Endothelial cell of umbilical vein (primary cell): ENCODE measurements at regions not wholly inside any gene's neighbourhood (a gene's known extent, or its start where the extent isn't known, plus 50 kb on each side); places are given as distances from the start of the nearest gene placed in this dataset.

Experiments used
- BruUV-seq: library from RNA; stranded (reverse); fragments of 400-500 nt; replicated peaks from 2 replicates; lab custom pipeline; 2021; lab: Mats Ljungman, UMichigan
- CTCF ChIA-PET: fragments of 300-600, 350-600 bp; sonication (Branson Sonifier 250); formaldehyde crosslinking; loops from one replicate; lab custom pipeline; 2021; ENCODE audit warnings: antibody characterized with exemption, inconsistent platforms; lab: Charles Lee
- POLR2A ChIA-PET: fragments of 300-600, 350-600 bp; sonication (Branson Sonifier 250); formaldehyde crosslinking; loops from one replicate; lab custom pipeline; 2021; ENCODE audit warnings: antibody characterized with exemption, inconsistent platforms; lab: Charles Lee
- DNase-seq: peaks from one replicate; pipeline ENCODE4 v3.0.0-alpha.2; 2011; ENCODE audit warnings: low read depth, low spot score
- FAIRE-seq: peaks from 2 replicates; lab custom pipeline; 2011; peaks lifted over from hg19 to GRCh38; lab: Jason Lieb, UNC
- H2AFZ ChIP-seq: 2 replicates; pipeline ENCODE4 v1.6.0; 2012; ENCODE audit warnings: low read depth, low read length, control low read depth, inconsistent platforms
- H3K27ac ChIP-seq: 2 replicates; pipeline ENCODE4 v1.5.1; 2011; ENCODE audit warnings: low read depth, mild to moderate bottlenecking, control low read depth, low read length, moderate library complexity; ENCODE audit not compliant: insufficient read depth
- H3K27me3 ChIP-seq, 2 experiments: 2 replicates each; pipeline versions ENCODE4 v1.6.0 to v1.6.1; 2011; ENCODE audit warnings: low read length in 2 of 2, mixed read lengths in 1 of 2; ENCODE audit not compliant: control insufficient read depth in 2 of 2, insufficient read depth in 2 of 2
- H3K36me3 ChIP-seq, 2 experiments: 2 replicates in 1 of 2; 3 replicates in 1 of 2; pipeline ENCODE4 v1.5.1; 2011; ENCODE audit warnings: low read length in 2 of 2, mild to moderate bottlenecking in 1 of 2, moderate library complexity in 1 of 2; ENCODE audit not compliant: control insufficient read depth in 2 of 2, insufficient read depth in 2 of 2; ENCODE audit errors: extremely low read depth in 1 of 2
- H3K4me1 ChIP-seq: 3 replicates; pipeline ENCODE4 v1.5.1; 2011; ENCODE audit warnings: mild to moderate bottlenecking, low read length; ENCODE audit not compliant: control insufficient read depth, insufficient read depth; ENCODE audit errors: extremely low read depth
- H3K4me2 ChIP-seq: 2 replicates; pipeline ENCODE4 v1.6.1; 2011; ENCODE audit warnings: low read length, control low read depth, mixed read lengths; ENCODE audit not compliant: insufficient read depth
- H3K4me3 ChIP-seq, 3 experiments: fragments of 200-600 bp in 1 of 3; sonication (generic), shearing (Covaris generic) in 1 of 3; replicated peaks in 1 of 3; 2 replicates each; pipeline ENCODE4 v1.5.1; 2011 to 2016; ENCODE audit warnings: control low read depth in 3 of 3, low read length in 3 of 3, mild to moderate bottlenecking in 2 of 3, inconsistent platforms in 1 of 3, low read depth in 1 of 3, moderate library complexity in 1 of 3; ENCODE audit not compliant: insufficient read depth in 1 of 3
- H3K79me2 ChIP-seq: 2 replicates; pipeline ENCODE4 v1.6.0; 2012; ENCODE audit warnings: low read length, inconsistent platforms; ENCODE audit not compliant: control insufficient read depth, insufficient read depth
- H3K9ac ChIP-seq: replicated peaks from 2 replicates; pipeline ENCODE3; 2011; ENCODE audit warnings: low read length, control low read depth; ENCODE audit not compliant: insufficient read depth; ENCODE audit errors: extremely low read depth
- H3K9me1 ChIP-seq: replicated peaks from 3 replicates; pipeline ENCODE4 v1.6.0; 2011; ENCODE audit warnings: mild to moderate bottlenecking, low read length; ENCODE audit not compliant: control insufficient read depth, insufficient read depth; ENCODE audit errors: extremely low read depth
- H3K9me3 ChIP-seq: replicated peaks from 2 replicates; pipeline ENCODE4 v1.5.1; 2012; ENCODE audit warnings: low read length, inconsistent platforms; ENCODE audit not compliant: control insufficient read depth, insufficient read depth
- H4K20me1 ChIP-seq: replicated peaks from 2 replicates; pipeline ENCODE3; 2011; ENCODE audit warnings: mild to moderate bottlenecking, low read length; ENCODE audit not compliant: control insufficient read depth, insufficient read depth; ENCODE audit errors: extremely low read depth
- EZH2 ChIP-seq: IDR thresholded peaks from 2 replicates; pipeline ENCODE4 v1.6.1; 2012; ENCODE audit warnings: borderline replicate concordance, low read depth, mild to moderate bottlenecking, moderate library complexity, low read length, inconsistent platforms; ENCODE audit not compliant: severe bottlenecking
- FOS ChIP-seq: IDR thresholded peaks from 2 replicates; pipeline ENCODE4 v1.6.1; 2011; ENCODE audit warnings: mild to moderate bottlenecking, low read length, moderate library complexity, borderline replicate concordance; ENCODE audit not compliant: insufficient read depth
- GATA2 ChIP-seq: IDR thresholded peaks from 2 replicates; pipeline ENCODE4 v1.7.0; 2011; ENCODE audit warnings: low read depth, mild to moderate bottlenecking, moderate library complexity, mixed read lengths, low read length; ENCODE audit not compliant: insufficient read length, insufficient read depth
- JUN ChIP-seq: IDR thresholded peaks from 2 replicates; pipeline ENCODE4 v1.6.1; 2011; ENCODE audit warnings: borderline replicate concordance, low read depth; ENCODE audit not compliant: insufficient read length, insufficient read depth
- MYC ChIP-seq: IDR thresholded peaks from one replicate; pipeline ENCODE4 v1.6.1; 2011; ENCODE audit warnings: mild to moderate bottlenecking, low read depth, low read length
- POLR2A ChIP-seq: IDR thresholded peaks from 2 replicates; pipeline ENCODE4 v1.6.1; 2012; ENCODE audit warnings: low read depth, mild to moderate bottlenecking, control low read depth, low read length
- POLR2AphosphoS5 ChIP-seq: IDR thresholded peaks from 2 replicates; pipeline ENCODE4 v1.6.1; 2012; ENCODE audit warnings: low read depth, mild to moderate bottlenecking, control low read depth, low read length, moderate library complexity; ENCODE audit not compliant: insufficient read depth
- dilution Hi-C: fragments of 300-500 bp; cut with MboI; formaldehyde crosslinking; loops from one replicate; pipeline ENCODE4 v1.15.0; 2019; ENCODE audit warnings: low sequenced_read_pairs; ENCODE audit not compliant: extremely low pct_ligation_motif_present
- intact Hi-C: fragments of 100-400 bp; cut with micrococcal nuclease; formaldehyde crosslinking; loops from one replicate; pipeline ENCODE4 v1.10.0; 2022
- TF ChIP-seq, protein P1 (sequence below), 2 donors: IDR thresholded peaks; 1 replicate in 1 of 2; 2 replicates in 1 of 2; pipeline ENCODE4 v1.5.1; 2011; ENCODE audit warnings: low read length in 2 of 2, mild to moderate bottlenecking in 2 of 2, moderate library complexity in 2 of 2, control low read depth in 1 of 2, inconsistent platforms in 1 of 2, low read depth in 1 of 2; ENCODE audit not compliant: insufficient read depth in 1 of 2; ENCODE audit errors: extremely low read depth in 1 of 2
- TF ChIP-seq, protein P2 (sequence below): IDR thresholded peaks from 2 replicates; pipeline ENCODE4 v1.6.1; 2011; ENCODE audit not compliant: insufficient read depth, insufficient read length

- BruUV-seq, result no TSS peak
- TF ChIP-seq EZH2, result no peak
- TF ChIP-seq MYC, result no peak
- TF ChIP-seq JUN, result no peak
- TF ChIP-seq POLR2AphosphoS5, result no peak
- no peak for TF ChIP-seq FOS
- TF ChIP-seq, protein P1, sequence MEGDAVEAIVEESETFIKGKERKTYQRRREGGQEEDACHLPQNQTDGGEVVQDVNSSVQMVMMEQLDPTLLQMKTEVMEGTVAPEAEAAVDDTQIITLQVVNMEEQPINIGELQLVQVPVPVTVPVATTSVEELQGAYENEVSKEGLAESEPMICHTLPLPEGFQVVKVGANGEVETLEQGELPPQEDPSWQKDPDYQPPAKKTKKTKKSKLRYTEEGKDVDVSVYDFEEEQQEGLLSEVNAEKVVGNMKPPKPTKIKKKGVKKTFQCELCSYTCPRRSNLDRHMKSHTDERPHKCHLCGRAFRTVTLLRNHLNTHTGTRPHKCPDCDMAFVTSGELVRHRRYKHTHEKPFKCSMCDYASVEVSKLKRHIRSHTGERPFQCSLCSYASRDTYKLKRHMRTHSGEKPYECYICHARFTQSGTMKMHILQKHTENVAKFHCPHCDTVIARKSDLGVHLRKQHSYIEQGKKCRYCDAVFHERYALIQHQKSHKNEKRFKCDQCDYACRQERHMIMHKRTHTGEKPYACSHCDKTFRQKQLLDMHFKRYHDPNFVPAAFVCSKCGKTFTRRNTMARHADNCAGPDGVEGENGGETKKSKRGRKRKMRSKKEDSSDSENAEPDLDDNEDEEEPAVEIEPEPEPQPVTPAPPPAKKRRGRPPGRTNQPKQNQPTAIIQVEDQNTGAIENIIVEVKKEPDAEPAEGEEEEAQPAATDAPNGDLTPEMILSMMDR (IDR thresholded peaks at IDR 0.05; ENCODE audit: extremely low read depth in 1 of 2, insufficient read depth in 1 of 2, low read depth in 1 of 2, low read length in 2 of 2), result no peak
- TF ChIP-seq POLR2A, result no peak
- TF ChIP-seq GATA2, result no peak
- TF ChIP-seq, protein P2, sequence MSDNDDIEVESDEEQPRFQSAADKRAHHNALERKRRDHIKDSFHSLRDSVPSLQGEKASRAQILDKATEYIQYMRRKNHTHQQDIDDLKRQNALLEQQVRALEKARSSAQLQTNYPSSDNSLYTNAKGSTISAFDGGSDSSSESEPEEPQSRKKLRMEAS, result no peak
- no peaks in the 10 kb centered on the region for H3K9me1 ChIP-seq
- H3K9me3 ChIP-seq, result no peaks in the 10 kb centered on the region
- H4K20me1 ChIP-seq, result no peaks in the 10 kb centered on the region
- H3K27me3 ChIP-seq, result no peaks in the 10 kb centered on the region
- no peak overlapping the region for H3K27ac ChIP-seq
- FAIRE-seq (no peak), DNase-seq (no peak)
- dilution Hi-C loops, result no loop called here
- no peak overlapping the region for H3K4me2 ChIP-seq
- no peak overlapping the region for H2AFZ ChIP-seq
- CTCF ChIA-PET, result no interaction called here
- no peaks in the 10 kb centered on the region for H3K79me2 ChIP-seq
- POLR2A ChIA-PET, result no interaction called here
- intact Hi-C loops, result no loop called here
- H3K4me1 ChIP-seq, result no peaks in the 10 kb centered on the region
- H3K9ac ChIP-seq, result no peak overlapping the region
- H3K4me3 ChIP-seq, result no peak overlapping the region
- H3K36me3 ChIP-seq, result no peaks in the 10 kb centered on the region
These were observed 922.9 kb upstream of the LRRN3 start for GRCh38 chr7:110168010-110168409.
